ENCODE measurements at regions not wholly inside any gene's neighbourhood (a gene's known extent, or its start where the extent isn't known, plus 50 kb on each side); places are given as distances from the start of the nearest gene placed in this dataset.

GRCh38 chr5:1668141-1668721 lies 131.4 kb downstream of the MRPL36 start:
- no peak for DNase-seq (ENCODE audit: low read depth, low spot score)

GRCh38 chr5:1667648-1668140 lies 131.9 kb downstream of the MRPL36 start:
- DNase-seq (ENCODE audit: low read depth, low spot score) = no peak

GRCh38 chr5:1666812-1667588 lies 132.6 kb downstream of the MRPL36 start:
- DNase-seq (ENCODE audit: low read depth, low spot score) = no peak

- no peak for DNase-seq (ENCODE audit: low read depth, low spot score)
Measured at GRCh38 chr5:1666221-1666620, 133.4 kb downstream of the MRPL36 start.

GRCh38 chr5:1665803-1666202 lies 133.8 kb downstream of the MRPL36 start:
- no peak for DNase-seq (ENCODE audit: low read depth, low spot score)

GRCh38 chr5:1665231-1665630 lies 134.4 kb downstream of the MRPL36 start:
- no peak for DNase-seq (ENCODE audit: low read depth, low spot score)

- DNase-seq (ENCODE audit: low read depth, low spot score) = no peak
Measured at GRCh38 chr5:1663186-1663585, 136.5 kb downstream of the MRPL36 start.

- no peak for DNase-seq (ENCODE audit: low read depth, low spot score)
Measured at GRCh38 chr5:1662559-1663085, 137.0 kb downstream of the MRPL36 start.

GRCh38 chr5:1661831-1662558 lies 137.6 kb downstream of the MRPL36 start:
- DNase-seq (ENCODE audit: low read depth, low spot score) = no peak

- no peak for DNase-seq (ENCODE audit: low read depth, low spot score)
Measured at GRCh38 chr5:1661311-1661710, 137.6 kb upstream of the LPCAT1 start.

GRCh38 chr5:1660511-1660910 lies 136.8 kb upstream of the LPCAT1 start:
- no peak for DNase-seq (ENCODE audit: low read depth, low spot score)

- DNase-seq (ENCODE audit: low read depth, low spot score) = no peak
Measured at GRCh38 chr5:1660001-1660400, 136.2 kb upstream of the LPCAT1 start.

- no peak for DNase-seq (ENCODE audit: low read depth, low spot score)
Measured at GRCh38 chr5:1659100-1659981, 135.6 kb upstream of the LPCAT1 start.

GRCh38 chr5:1658665-1659064 lies 134.9 kb upstream of the LPCAT1 start:
- DNase-seq (ENCODE audit: low read depth, low spot score) = no peak

- DNase-seq (ENCODE audit: low read depth, low spot score) = no peak
Measured at GRCh38 chr5:1657161-1657741, 133.5 kb upstream of the LPCAT1 start.

- DNase-seq (ENCODE audit: low read depth, low spot score) = no peak
Measured at GRCh38 chr5:1656271-1656975, 132.7 kb upstream of the LPCAT1 start.

- no peak for DNase-seq (ENCODE audit: low read depth, low spot score)
Measured at GRCh38 chr5:1655496-1656270, 131.9 kb upstream of the LPCAT1 start.

- DNase-seq (ENCODE audit: low read depth, low spot score) = no peak
Measured at GRCh38 chr5:1654786-1655495, 131.2 kb upstream of the LPCAT1 start.
